Bronchial epithelial cell (primary cell): ENCODE measurements at regions not wholly inside any gene's neighbourhood (a gene's known extent, or its start where the extent isn't known, plus 50 kb on each side); places are given as distances from the start of the nearest gene placed in this dataset.
"Not testable (repeated sequence)": the region's sequence is repeated elsewhere in the genome, so short reads cannot be mapped to it uniquely, and the experiment has no call there.

Experiments
- DNase-seq: peaks from one replicate; pipeline ENCODE4 v3.0.0-alpha.2; 2010; ENCODE audit warnings: low read depth
- FAIRE-seq: peaks from 2 replicates; lab custom pipeline; 2011; peaks lifted over from hg19 to GRCh38; lab: Jason Lieb, UNC
- H3K27me3 ChIP-seq: 2 replicates; pipeline ENCODE4 v1.5.1; 2011; ENCODE audit warnings: low read length; ENCODE audit not compliant: control insufficient read depth, insufficient read depth
- H3K36me3 ChIP-seq: 2 replicates; pipeline ENCODE4 v1.5.1; 2011; ENCODE audit warnings: low read length; ENCODE audit not compliant: control insufficient read depth, insufficient read depth
- H3K4me3 ChIP-seq: 2 replicates; pipeline ENCODE4 v1.5.1; 2011; ENCODE audit warnings: mild to moderate bottlenecking, low read depth, low read length, control low read depth
- TF ChIP-seq, protein P1 (sequence below): IDR thresholded peaks from 2 replicates; pipeline ENCODE4 v1.5.1; 2011; ENCODE audit warnings: mild to moderate bottlenecking, moderate library complexity, low read length, control low read depth, inconsistent platforms; ENCODE audit not compliant: insufficient read depth, severe bottlenecking

DNA sequence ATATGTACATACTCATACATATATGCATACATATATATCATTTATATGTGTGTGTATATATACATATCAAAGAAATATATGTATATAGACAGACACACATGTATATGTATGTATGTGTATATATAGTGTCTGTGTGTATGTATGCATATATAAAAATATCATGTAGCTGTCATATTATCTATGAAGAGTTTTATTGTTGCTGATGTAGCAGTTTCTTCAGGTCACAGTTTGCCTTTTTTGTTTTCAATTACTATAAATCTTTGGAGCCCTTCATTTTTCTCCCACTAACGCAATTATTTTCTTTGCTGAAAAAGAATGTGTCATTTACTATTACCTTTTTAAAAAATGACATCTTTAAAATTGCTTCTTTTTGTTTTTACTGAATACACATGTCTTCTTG lies 904.5 kb downstream of the PLA2G4A start:
- H3K27me3 ChIP-seq: no peaks in the 10 kb centered on the region
- H3K36me3 ChIP-seq: no peaks in the 10 kb centered on the region
- DNase-seq (no peak), FAIRE-seq (no peak)
- TF ChIP-seq, protein P1, sequence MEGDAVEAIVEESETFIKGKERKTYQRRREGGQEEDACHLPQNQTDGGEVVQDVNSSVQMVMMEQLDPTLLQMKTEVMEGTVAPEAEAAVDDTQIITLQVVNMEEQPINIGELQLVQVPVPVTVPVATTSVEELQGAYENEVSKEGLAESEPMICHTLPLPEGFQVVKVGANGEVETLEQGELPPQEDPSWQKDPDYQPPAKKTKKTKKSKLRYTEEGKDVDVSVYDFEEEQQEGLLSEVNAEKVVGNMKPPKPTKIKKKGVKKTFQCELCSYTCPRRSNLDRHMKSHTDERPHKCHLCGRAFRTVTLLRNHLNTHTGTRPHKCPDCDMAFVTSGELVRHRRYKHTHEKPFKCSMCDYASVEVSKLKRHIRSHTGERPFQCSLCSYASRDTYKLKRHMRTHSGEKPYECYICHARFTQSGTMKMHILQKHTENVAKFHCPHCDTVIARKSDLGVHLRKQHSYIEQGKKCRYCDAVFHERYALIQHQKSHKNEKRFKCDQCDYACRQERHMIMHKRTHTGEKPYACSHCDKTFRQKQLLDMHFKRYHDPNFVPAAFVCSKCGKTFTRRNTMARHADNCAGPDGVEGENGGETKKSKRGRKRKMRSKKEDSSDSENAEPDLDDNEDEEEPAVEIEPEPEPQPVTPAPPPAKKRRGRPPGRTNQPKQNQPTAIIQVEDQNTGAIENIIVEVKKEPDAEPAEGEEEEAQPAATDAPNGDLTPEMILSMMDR: no peak
- no peak overlapping the region for H3K4me3 ChIP-seq

DNA sequence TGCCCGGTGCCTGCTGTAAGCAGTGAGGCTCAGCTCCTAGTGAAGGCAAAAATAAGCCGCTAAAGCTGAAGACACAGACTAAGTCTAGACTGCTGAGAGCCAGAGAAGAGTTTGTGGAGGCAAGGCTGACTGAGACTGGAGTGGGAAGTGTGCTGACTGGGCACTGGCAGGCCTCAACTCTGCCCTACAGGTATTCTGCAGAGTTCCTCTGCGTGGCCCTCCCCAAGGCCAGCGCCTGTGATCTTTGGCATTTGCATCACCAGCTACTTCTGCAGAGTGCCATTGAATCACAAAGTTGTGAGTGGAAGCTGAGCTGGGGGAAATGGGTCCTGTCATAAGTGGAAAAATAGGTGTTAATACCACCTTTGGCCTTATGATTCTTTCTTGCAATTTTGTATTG lies 905.7 kb downstream of the PLA2G4A start:
- no peak overlapping the region for H3K4me3 ChIP-seq
- H3K36me3 ChIP-seq: no peaks in the 10 kb centered on the region
- DNase-seq (no peak), FAIRE-seq (no peak)
- no peaks in the 10 kb centered on the region for H3K27me3 ChIP-seq
- TF ChIP-seq, protein P1: no peak

DNA sequence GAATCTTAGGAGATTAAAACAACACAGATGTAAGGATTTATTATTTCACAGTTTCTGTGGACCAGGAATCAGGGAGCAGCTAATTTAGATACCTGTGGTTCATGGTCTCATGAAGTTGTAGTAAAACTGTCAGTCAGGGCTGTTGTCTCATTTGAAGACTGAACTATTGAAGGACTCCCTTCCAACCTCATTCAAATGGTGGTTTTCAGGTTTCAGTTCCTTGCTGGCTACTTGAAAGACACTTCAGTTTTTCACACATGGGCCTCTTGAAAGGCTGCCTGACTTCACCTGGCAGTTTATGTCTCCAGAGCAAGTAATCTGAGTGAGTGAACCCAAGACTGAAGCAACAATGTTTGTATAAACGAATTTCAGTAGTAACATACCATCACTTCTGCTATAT lies 915.9 kb downstream of the PLA2G4A start:
- FAIRE-seq: no peak
- TF ChIP-seq, protein P1: no peak
- Histone ChIP-seq H3K4me3 (no peak overlapping the region), H3K36me3 (no peaks in the 10 kb centered on the region), H3K27me3 (no peaks in the 10 kb centered on the region)
- no peak for DNase-seq

DNA sequence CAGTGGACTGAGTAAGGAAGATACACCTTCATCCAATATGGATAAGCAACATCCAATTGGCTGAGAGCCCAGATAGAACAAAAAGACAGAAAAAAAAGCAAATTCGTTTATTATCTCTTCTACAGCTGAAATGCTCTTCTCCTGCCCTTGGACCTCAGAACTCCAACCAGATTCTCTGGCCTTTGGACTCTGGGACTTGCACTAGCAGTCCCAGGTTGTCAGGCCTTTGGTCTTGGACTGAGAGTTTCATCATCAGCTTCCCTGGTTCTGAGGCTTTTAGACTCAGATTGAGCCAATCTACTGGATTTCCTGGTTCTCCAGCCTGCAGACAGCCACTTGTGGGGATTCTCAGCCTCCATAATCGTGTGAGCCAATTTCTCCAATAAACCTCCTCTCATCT lies 926.8 kb downstream of the PLA2G4A start:
- Histone ChIP-seq H3K36me3 (no peaks in the 10 kb centered on the region), H3K27me3 (no peaks in the 10 kb centered on the region), H3K4me3 (no peak overlapping the region)
- DNase-seq (no peak), FAIRE-seq (no peak)
- TF ChIP-seq, protein P1: no peak

DNA sequence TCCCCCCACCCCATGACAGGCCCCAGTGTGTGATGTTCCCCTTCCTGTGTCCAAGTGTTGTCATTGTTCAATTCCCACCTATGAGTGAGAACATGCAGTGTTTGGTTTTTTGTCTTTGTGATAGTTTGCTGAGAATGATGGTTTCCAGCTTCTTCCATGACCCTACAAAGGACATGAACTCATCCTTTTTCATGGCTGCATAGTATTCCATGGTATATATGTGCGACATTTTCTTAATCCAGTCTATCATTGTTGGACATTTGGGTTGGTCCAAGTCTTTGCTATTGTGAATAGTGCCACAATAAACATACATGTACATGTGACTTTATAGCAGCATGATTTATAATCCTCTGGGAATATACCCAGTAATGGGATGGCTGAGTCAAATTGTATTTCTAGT lies 927.9 kb downstream of the PLA2G4A start:
- H3K4me3 ChIP-seq, H3K27me3 ChIP-seq, DNase-seq, FAIRE-seq, H3K36me3 ChIP-seq: not testable (repeated sequence)

DNA sequence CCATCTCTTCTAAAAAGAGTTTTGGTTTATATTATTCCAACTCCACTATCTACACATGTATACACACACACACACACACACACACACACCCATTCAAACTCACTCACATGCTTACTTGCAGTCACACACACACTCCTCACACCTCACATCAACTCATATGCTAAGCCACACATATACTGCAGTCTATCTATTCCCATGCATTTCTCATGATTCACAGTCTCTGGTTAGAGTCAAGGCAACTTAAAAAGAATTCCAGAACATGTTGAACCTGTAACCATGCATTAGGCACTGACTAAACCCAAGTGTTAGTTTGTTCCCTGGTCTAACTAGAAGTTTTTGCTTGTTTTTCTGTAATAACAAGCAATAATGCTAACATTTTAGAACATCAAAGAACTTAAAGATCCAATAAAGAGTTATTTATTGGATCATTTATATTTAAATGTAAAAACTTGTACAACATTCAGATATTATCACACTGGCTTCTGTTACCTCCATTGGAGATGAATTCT lies 931.1 kb downstream of the PLA2G4A start:
- no peak overlapping the region for H3K4me3 ChIP-seq
- DNase-seq (peak; percentile 2), FAIRE-seq (no peak)
- H3K36me3 ChIP-seq: no peaks in the 10 kb centered on the region
- TF ChIP-seq, protein P1: no peak
- no peaks in the 10 kb centered on the region for H3K27me3 ChIP-seq
